IMR-90 (cell line): ENCODE measurements at regions not wholly inside any gene's neighbourhood (a gene's known extent, or its start where the extent isn't known, plus 50 kb on each side); places are given as distances from the start of the nearest gene placed in this dataset.

Source experiments
- ATAC-seq: fragments of 200-7000 bp; cut with Tn5 transposase; 2 replicates; pipeline ENCODE4 v1.9.1; 2020; ENCODE audit warnings: low read depth, mild to moderate bottlenecking, moderate library complexity
- BruUV-seq: library from RNA; stranded (reverse); fragments of 400-500 nt; replicated peaks from 2 replicates; lab custom pipeline; 2021; lab: Mats Ljungman, UMichigan
- CTCF ChIA-PET: fragments of 300-600 bp; formaldehyde crosslinking; extraction: SDS; loops from one replicate; lab custom pipeline; 2021; ENCODE audit warnings: antibody characterized with exemption; lab: Yijun Ruan, JAX
- POLR2A ChIA-PET: fragments of 300-600 bp; sonication (Branson Sonifier 250); formaldehyde crosslinking; loops from one replicate; lab custom pipeline; 2022; ENCODE audit warnings: antibody characterized with exemption; ENCODE audit not compliant: unreplicated experiment; lab: Charles Lee
- DNase-seq: peaks from one replicate; pipeline ENCODE4 v3.0.0; 2013
- H2AFZ ChIP-seq: replicated peaks from 2 replicates; pipeline ENCODE3; 2013; ENCODE audit warnings: low read length, mild to moderate bottlenecking; ENCODE audit not compliant: poor library complexity
- H2AK5ac ChIP-seq: 2 replicates; pipeline ENCODE4 v1.6.1; 2013; ENCODE audit warnings: low read depth, low read length, inconsistent platforms
- H2AK9ac ChIP-seq: replicated peaks from 2 replicates; pipeline ENCODE3; 2013; ENCODE audit warnings: mild to moderate bottlenecking, low read depth, low read length, moderate library complexity; ENCODE audit not compliant: poor library complexity
- H2BK120ac ChIP-seq: 2 replicates; pipeline ENCODE4 v1.6.1; 2013; ENCODE audit warnings: low read depth, low read length, inconsistent platforms
- H2BK15ac ChIP-seq: 3 replicates; pipeline ENCODE4 v1.6.1; 2013; ENCODE audit warnings: low read depth, low read length, inconsistent platforms
- H2BK20ac ChIP-seq: 2 replicates; pipeline ENCODE4 v1.6.1; 2013; ENCODE audit warnings: low read depth, mild to moderate bottlenecking, inconsistent platforms, low read length, moderate library complexity
- H2BK5ac ChIP-seq: 2 replicates; pipeline ENCODE4 v1.6.1; 2013; ENCODE audit warnings: mild to moderate bottlenecking, low read depth, low read length, inconsistent platforms; ENCODE audit not compliant: poor library complexity, severe bottlenecking
- H3K14ac ChIP-seq: replicated peaks from 2 replicates; pipeline ENCODE4 v1.6.1; 2013; ENCODE audit warnings: low read depth, low read length, inconsistent platforms
- H3K18ac ChIP-seq: 2 replicates; pipeline ENCODE4 v1.6.1; 2013; ENCODE audit warnings: low read depth, low read length, control low read depth
- H3K23ac ChIP-seq: 2 replicates; pipeline ENCODE4 v1.6.1; 2013; ENCODE audit warnings: low read depth, low read length, inconsistent platforms
- H3K27ac ChIP-seq: 2 replicates; pipeline ENCODE4 v1.5.1; 2013; ENCODE audit warnings: mild to moderate bottlenecking, control low read depth, low read length; ENCODE audit not compliant: insufficient read depth
- H3K27me3 ChIP-seq: 2 replicates; pipeline ENCODE4 v1.6.1; 2013; ENCODE audit warnings: low read length; ENCODE audit not compliant: control insufficient read depth, insufficient read depth
- H3K36me3 ChIP-seq: 2 replicates; pipeline ENCODE4 v1.6.1; 2013; ENCODE audit warnings: low read length, mixed read lengths; ENCODE audit not compliant: control insufficient read depth, insufficient read depth
- H3K4ac ChIP-seq: 2 replicates; pipeline ENCODE4 v1.6.1; 2013; ENCODE audit warnings: low read depth, low read length, inconsistent platforms
- H3K4me1 ChIP-seq: 2 replicates; pipeline ENCODE4 v1.6.1; 2013; ENCODE audit warnings: low read length, mixed read lengths; ENCODE audit not compliant: control insufficient read depth, insufficient read depth
- H3K4me2 ChIP-seq: 2 replicates; pipeline ENCODE4 v1.6.1; 2013; ENCODE audit warnings: low read depth, mild to moderate bottlenecking, control low read depth, low read length, moderate library complexity
- H3K4me3 ChIP-seq: 2 replicates; pipeline ENCODE4 v1.5.1; 2013; ENCODE audit warnings: low read depth, mild to moderate bottlenecking, control low read depth, low read length, moderate library complexity; ENCODE audit not compliant: insufficient read depth
- H3K56ac ChIP-seq: 2 replicates; pipeline ENCODE4 v1.6.1; 2013; ENCODE audit warnings: low read length, inconsistent platforms; ENCODE audit not compliant: insufficient read depth; ENCODE audit errors: extremely low read depth
- H3K79me1 ChIP-seq, 2 experiments: 2 replicates each; pipeline ENCODE4 v1.6.1; 2013; ENCODE audit warnings: low read length in 2 of 2, inconsistent platforms in 1 of 2, low read depth in 1 of 2
- H3K9ac ChIP-seq: 2 replicates; pipeline ENCODE4 v1.6.1; 2013; ENCODE audit warnings: low read depth, low read length, control low read depth
- H3K9me1 ChIP-seq: 2 replicates; pipeline ENCODE4 v1.6.1; 2013; ENCODE audit warnings: low read length, inconsistent platforms; ENCODE audit not compliant: insufficient read depth
- H3K9me3 ChIP-seq: 2 replicates; pipeline ENCODE4 v1.6.1; 2013; ENCODE audit warnings: low read length; ENCODE audit not compliant: control insufficient read depth, insufficient read depth
- H4K20me1 ChIP-seq: 2 replicates; pipeline ENCODE4 v1.6.1; 2013; ENCODE audit warnings: low read length, inconsistent platforms; ENCODE audit not compliant: insufficient read depth
- H4K5ac ChIP-seq: 2 replicates; pipeline ENCODE4 v1.6.1; 2013; ENCODE audit warnings: mild to moderate bottlenecking, low read depth, low read length, control low read depth
- H4K8ac ChIP-seq, 2 experiments: 2 replicates each; pipeline ENCODE4 v1.6.1; 2013; ENCODE audit warnings: low read depth in 2 of 2, low read length in 2 of 2, control low read depth in 1 of 2, inconsistent platforms in 1 of 2
- H4K91ac ChIP-seq: 2 replicates; pipeline ENCODE4 v1.6.1; 2013; ENCODE audit warnings: low read depth, low read length, inconsistent platforms; ENCODE audit not compliant: insufficient read depth
- BHLHE40 ChIP-seq: fragments of 150-350 bp; IDR thresholded peaks from 2 replicates; pipeline ENCODE4 v1.6.1; 2016; ENCODE audit warnings: mild to moderate bottlenecking, low read depth, low read length
- CEBPB ChIP-seq: IDR thresholded peaks from 2 replicates; pipeline ENCODE4 v1.6.1; 2012; ENCODE audit warnings: low read depth, low read length, improper control_type of control experiment
- CHD1 ChIP-seq: IDR thresholded peaks from 2 replicates; pipeline ENCODE4 v1.6.1; 2012; ENCODE audit warnings: low read depth, low read length, improper control_type of control experiment
- FOS ChIP-seq: fragments of 150-350 bp; IDR thresholded peaks from 2 replicates; pipeline ENCODE4 v1.6.1; 2016; ENCODE audit warnings: low read depth, low read length
- MAFK ChIP-seq: IDR thresholded peaks from 2 replicates; pipeline ENCODE4 v1.6.1; 2012; ENCODE audit warnings: low read depth, low read length, improper control_type of control experiment
- MAZ ChIP-seq: IDR thresholded peaks from 2 replicates; pipeline ENCODE4 v1.6.1; 2012; ENCODE audit warnings: low read depth, mild to moderate bottlenecking, low read length, improper control_type of control experiment, moderate library complexity, borderline replicate concordance
- MXI1 ChIP-seq: IDR thresholded peaks from 2 replicates; pipeline ENCODE4 v1.6.1; 2012; ENCODE audit warnings: low read depth, mild to moderate bottlenecking, low read length, moderate library complexity, borderline replicate concordance
- NFE2L2 ChIP-seq: fragments of 150-350 bp; IDR thresholded peaks from 2 replicates; pipeline ENCODE4 v1.6.1; 2016; ENCODE audit warnings: low read depth, mild to moderate bottlenecking, low read length
- POLR2A ChIP-seq: IDR thresholded peaks from 2 replicates; pipeline ENCODE4 v1.6.1; 2012; ENCODE audit warnings: mild to moderate bottlenecking, low read depth, low read length
- RAD21 ChIP-seq: IDR thresholded peaks from 2 replicates; pipeline ENCODE4 v1.6.1; 2012; ENCODE audit warnings: low read length, improper control_type of control experiment
- RCOR1 ChIP-seq: IDR thresholded peaks from 2 replicates; pipeline ENCODE4 v1.6.1; 2012; ENCODE audit warnings: mild to moderate bottlenecking, low read length, improper control_type of control experiment; ENCODE audit not compliant: insufficient replicate concordance
- RFX5 ChIP-seq: IDR thresholded peaks from 2 replicates; pipeline ENCODE4 v1.8.0; 2012; ENCODE audit warnings: low read depth, mild to moderate bottlenecking, low read length, moderate library complexity
- SMC3 ChIP-seq: fragments of 150-350 bp; IDR thresholded peaks from 2 replicates; pipeline ENCODE4 v1.6.1; 2016; ENCODE audit warnings: low read depth, mild to moderate bottlenecking, antibody characterized with exemption, low read length, moderate library complexity
- WGBS, 2 experiments: methylation state at CpG; one replicate each; pipeline versions ENCODE4 v1.1.5 to v1.1.7; 2013; ENCODE audit warnings: missing lambda C conversion rate in 2 of 2; ENCODE audit not compliant: insufficient read length in 1 of 2; ENCODE audit errors: extremely low coverage in 2 of 2; 5-methylcytosine and 5-hydroxymethylcytosine counted together
- dilution Hi-C: fragments of 300-500 bp; cut with HindIII; formaldehyde crosslinking; loops from one replicate; pipeline ENCODE4 v1.14.3; 2018; ENCODE audit warnings: low sequenced_read_pairs; ENCODE audit not compliant: unreplicated experiment
- in situ Hi-C: fragments of 300-500 bp; cut with MboI; formaldehyde crosslinking; loops from 3 replicates; pipeline ENCODE4 v1.14.3; 2019; ENCODE audit warnings: low sequenced_read_pairs, inconsistent platforms, mixed read lengths
- intact Hi-C: fragments of 100-400 bp; cut with micrococcal nuclease; formaldehyde crosslinking; loops from 2 replicates; pipeline ENCODE4 v1.10.0; 2022
- TF ChIP-seq, protein P1 (sequence below): fragments of 150-350 bp; IDR thresholded peaks from 2 replicates; pipeline ENCODE4 v1.6.1; 2017; ENCODE audit warnings: mild to moderate bottlenecking, antibody characterized with exemption, low read length, low read depth
- TF ChIP-seq, protein P2 (sequence below): fragments of 150-350 bp; IDR thresholded peaks from 2 replicates; pipeline ENCODE4 v1.6.1; 2016; ENCODE audit warnings: low read depth, mild to moderate bottlenecking, low read length, moderate library complexity, borderline replicate concordance
- TF ChIP-seq, protein P3 (sequence below): conservative IDR thresholded peaks from 2 replicates; pipeline ENCODE4 v1.5.1; 2012; ENCODE audit warnings: mild to moderate bottlenecking, low read depth, low read length, improper control_type of control experiment

DNA sequence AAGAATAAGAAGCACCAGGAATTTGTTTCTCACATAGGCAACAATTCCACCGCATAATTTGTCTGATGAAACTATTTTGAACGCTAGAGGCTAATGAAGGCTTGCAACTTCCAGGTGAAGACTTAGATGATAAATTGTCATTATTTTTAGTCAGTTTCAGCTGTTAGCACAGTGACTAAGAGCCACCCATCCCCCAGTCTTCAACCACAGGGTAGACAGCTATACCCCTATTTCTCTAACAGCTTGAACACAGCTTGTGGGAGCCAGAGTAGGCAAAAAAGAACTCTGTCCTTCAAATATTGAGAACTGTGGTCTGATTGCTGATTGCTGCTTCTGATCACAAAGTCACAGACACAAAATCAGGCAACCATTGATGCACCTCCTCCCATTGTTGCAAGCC lies 1124.8 kb upstream of the PRR20A start:
- Histone ChIP-seq H3K36me3 (no peaks in the 10 kb centered on the region), H3K4me1 (no peaks in the 10 kb centered on the region), H3K23ac (no peak overlapping the region), H3K56ac (no peak overlapping the region), H3K79me1 (no peaks in the 10 kb centered on the region), H2AFZ (no peak overlapping the region), H3K27ac (no peak overlapping the region), H4K8ac (no peak overlapping the region), H4K5ac (no peak overlapping the region), H2AK5ac (no peak overlapping the region), H3K9me1 (no peaks in the 10 kb centered on the region), H3K4me2 (no peak overlapping the region), H2BK20ac (no peak overlapping the region), H3K9ac (no peak overlapping the region), H2BK5ac (no peak overlapping the region), H3K4me3 (no peak overlapping the region), H2BK15ac (no peak overlapping the region), H4K91ac (no peak overlapping the region), H3K14ac (no peak overlapping the region), H3K4ac (no peak overlapping the region), H3K18ac (no peak overlapping the region), H4K20me1 (no peaks in the 10 kb centered on the region), H3K9me3 (peaks cover 14% of the 10 kb centered on the region), H2BK120ac (no peak overlapping the region), H2AK9ac (no peak overlapping the region), H3K27me3 (no peaks in the 10 kb centered on the region)
- intact Hi-C loops: no loop called here
- TF ChIP-seq MXI1 (no peak), BHLHE40 (no peak), FOS (no peak), RFX5 (no peak), RCOR1 (no peak), SMC3 (no peak), RAD21 (no peak), MAFK (no peak), CHD1 (no peak), MAZ (no peak), POLR2A (no peak), NFE2L2 (no peak), CEBPB (no peak)
- TF ChIP-seq, protein P1, sequence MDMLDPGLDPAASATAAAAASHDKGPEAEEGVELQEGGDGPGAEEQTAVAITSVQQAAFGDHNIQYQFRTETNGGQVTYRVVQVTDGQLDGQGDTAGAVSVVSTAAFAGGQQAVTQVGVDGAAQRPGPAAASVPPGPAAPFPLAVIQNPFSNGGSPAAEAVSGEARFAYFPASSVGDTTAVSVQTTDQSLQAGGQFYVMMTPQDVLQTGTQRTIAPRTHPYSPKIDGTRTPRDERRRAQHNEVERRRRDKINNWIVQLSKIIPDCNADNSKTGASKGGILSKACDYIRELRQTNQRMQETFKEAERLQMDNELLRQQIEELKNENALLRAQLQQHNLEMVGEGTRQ: no peak
- TF ChIP-seq, protein P2, sequence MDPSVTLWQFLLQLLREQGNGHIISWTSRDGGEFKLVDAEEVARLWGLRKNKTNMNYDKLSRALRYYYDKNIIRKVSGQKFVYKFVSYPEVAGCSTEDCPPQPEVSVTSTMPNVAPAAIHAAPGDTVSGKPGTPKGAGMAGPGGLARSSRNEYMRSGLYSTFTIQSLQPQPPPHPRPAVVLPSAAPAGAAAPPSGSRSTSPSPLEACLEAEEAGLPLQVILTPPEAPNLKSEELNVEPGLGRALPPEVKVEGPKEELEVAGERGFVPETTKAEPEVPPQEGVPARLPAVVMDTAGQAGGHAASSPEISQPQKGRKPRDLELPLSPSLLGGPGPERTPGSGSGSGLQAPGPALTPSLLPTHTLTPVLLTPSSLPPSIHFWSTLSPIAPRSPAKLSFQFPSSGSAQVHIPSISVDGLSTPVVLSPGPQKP: no peak
- TF ChIP-seq, protein P3, sequence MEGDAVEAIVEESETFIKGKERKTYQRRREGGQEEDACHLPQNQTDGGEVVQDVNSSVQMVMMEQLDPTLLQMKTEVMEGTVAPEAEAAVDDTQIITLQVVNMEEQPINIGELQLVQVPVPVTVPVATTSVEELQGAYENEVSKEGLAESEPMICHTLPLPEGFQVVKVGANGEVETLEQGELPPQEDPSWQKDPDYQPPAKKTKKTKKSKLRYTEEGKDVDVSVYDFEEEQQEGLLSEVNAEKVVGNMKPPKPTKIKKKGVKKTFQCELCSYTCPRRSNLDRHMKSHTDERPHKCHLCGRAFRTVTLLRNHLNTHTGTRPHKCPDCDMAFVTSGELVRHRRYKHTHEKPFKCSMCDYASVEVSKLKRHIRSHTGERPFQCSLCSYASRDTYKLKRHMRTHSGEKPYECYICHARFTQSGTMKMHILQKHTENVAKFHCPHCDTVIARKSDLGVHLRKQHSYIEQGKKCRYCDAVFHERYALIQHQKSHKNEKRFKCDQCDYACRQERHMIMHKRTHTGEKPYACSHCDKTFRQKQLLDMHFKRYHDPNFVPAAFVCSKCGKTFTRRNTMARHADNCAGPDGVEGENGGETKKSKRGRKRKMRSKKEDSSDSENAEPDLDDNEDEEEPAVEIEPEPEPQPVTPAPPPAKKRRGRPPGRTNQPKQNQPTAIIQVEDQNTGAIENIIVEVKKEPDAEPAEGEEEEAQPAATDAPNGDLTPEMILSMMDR: no peak
- ChIA-PET POLR2A (no interaction called here), CTCF (no interaction called here)
- in situ Hi-C loops: no loop called here
- DNase-seq: no peak
- dilution Hi-C loops: no loop called here
- no CpG with 5 or more reads among the region's 2 CpGs for WGBS, 2 experiments
- ATAC-seq: no peak
- BruUV-seq: no TSS peak
